ENCODE measurements at regions not wholly inside any gene's neighbourhood (a gene's known extent, or its start where the extent isn't known, plus 50 kb on each side); places are given as distances from the start of the nearest gene placed in this dataset.

DNA sequence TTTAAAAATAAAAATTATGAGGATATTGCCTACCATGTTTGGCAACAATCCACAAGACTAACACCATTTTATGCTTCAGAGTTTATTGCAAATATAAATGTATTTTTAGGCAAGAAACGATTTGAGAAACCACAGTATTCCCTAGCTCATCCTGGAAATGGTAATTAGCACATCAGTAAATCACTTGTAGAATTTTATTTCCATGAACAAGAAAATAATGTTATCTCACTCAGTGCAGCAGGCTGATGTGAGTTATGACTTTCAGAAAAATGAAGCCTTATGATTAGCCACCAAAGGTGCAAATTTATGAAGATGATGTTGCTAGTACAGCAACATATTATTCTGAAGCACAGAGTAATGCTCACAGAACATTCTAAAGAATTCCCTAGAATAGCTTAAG lies 127.7 kb upstream of the GJE1 start:
- H3K36me3 ChIP-seq (ENCODE audit: insufficient read depth, low read length): no peaks in the 10 kb centered on the region; the same call in 1 of the 2 replicates
- 80% methylated on average over 1 of the region's 1 CpG for WGBS
- H3K4me3 ChIP-seq (ENCODE audit: low read length): no peak overlapping the region
- H3K27me3 ChIP-seq (ENCODE audit: insufficient read depth, low read length): no peaks in the 10 kb centered on the region
- H3K4me1 ChIP-seq (ENCODE audit: insufficient read depth, low read length): peaks cover 5% of the 10 kb centered on the region; the same call in 1 of the 2 replicates
- H3K27ac ChIP-seq (ENCODE audit: low read depth, low read length): no peak overlapping the region
- H3K9me3 ChIP-seq (ENCODE audit: insufficient read depth, low read depth, low read length): peaks cover 3% of the 10 kb centered on the region; the same call in 1 of the 2 replicates
- H3K9ac ChIP-seq (ENCODE audit: low read depth, low read length): no peak overlapping the region

DNA sequence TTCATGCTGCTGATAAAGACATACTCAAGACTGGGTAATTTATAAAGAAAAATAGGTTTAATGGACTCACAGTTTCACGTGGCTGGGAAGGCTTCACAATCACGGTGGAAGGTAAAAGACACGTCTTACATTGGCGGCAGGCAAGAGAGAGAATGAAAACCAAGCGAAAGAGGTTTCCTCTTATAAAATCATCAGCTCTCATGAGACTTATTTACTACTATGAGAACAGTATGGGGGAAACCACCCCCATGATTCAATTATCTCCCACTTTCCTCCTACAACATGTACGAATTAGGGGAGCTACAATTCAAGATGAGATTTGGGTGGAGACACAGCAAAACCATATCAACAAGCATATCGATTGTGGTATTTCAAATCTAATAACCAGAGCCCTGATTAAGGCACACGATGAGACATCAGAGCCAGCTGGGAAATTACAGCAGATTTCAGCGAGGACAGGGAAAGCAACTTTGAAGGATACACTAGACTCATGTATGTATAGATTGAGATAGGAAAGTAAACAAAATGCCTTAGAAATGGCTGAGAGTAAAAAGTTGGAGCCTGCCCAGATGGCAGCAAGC lies 129.8 kb upstream of the GJE1 start:
- Histone ChIP-seq H3K9ac (ENCODE audit: low read depth, low read length) (no peak overlapping the region), H3K4me1 (ENCODE audit: insufficient read depth, low read length) (no peaks in the 10 kb centered on the region), H3K27me3 (ENCODE audit: insufficient read depth, low read length) (no peaks in the 10 kb centered on the region), H3K27ac (ENCODE audit: low read depth, low read length) (no peak overlapping the region), H3K9me3 (ENCODE audit: insufficient read depth, low read depth, low read length) (peaks cover 12% of the 10 kb centered on the region), H3K4me3 (ENCODE audit: low read length) (no peak overlapping the region), H3K36me3 (ENCODE audit: insufficient read depth, low read length) (no peaks in the 10 kb centered on the region; the same call in 1 of the 2 replicates)
- 95% methylated on average over 9 of the region's 9 CpGs for WGBS

DNA sequence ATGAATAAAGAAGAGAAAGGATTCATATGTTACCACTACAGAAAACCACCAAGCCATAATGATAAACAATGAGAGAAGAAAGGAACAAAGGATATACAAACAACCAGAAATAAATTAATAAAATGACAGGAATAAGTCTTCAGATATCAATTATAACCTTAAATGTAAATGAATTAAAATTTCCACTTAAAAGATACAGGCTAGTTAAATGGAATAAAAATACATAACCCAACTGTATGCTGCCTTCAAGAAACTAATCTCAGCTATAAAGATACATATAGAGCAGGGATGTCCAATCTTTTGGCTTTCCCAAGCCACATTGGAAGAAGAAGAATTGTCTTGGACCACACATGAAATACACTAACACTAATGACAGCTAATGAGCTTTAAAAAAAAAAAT lies 135.9 kb upstream of the GJE1 start:
- Histone ChIP-seq H3K4me1 (ENCODE audit: insufficient read depth, low read length) (no peaks in the 10 kb centered on the region), H3K27me3 (ENCODE audit: insufficient read depth, low read length) (no peaks in the 10 kb centered on the region), H3K27ac (ENCODE audit: low read depth, low read length) (no peak overlapping the region), H3K4me3 (ENCODE audit: low read length) (no peak overlapping the region), H3K36me3 (ENCODE audit: insufficient read depth, low read length) (no peaks in the 10 kb centered on the region; the same call in 1 of the 2 replicates), H3K9me3 (ENCODE audit: insufficient read depth, low read depth, low read length) (peaks cover 24% of the 10 kb centered on the region), H3K9ac (ENCODE audit: low read depth, low read length) (no peak overlapping the region)

DNA sequence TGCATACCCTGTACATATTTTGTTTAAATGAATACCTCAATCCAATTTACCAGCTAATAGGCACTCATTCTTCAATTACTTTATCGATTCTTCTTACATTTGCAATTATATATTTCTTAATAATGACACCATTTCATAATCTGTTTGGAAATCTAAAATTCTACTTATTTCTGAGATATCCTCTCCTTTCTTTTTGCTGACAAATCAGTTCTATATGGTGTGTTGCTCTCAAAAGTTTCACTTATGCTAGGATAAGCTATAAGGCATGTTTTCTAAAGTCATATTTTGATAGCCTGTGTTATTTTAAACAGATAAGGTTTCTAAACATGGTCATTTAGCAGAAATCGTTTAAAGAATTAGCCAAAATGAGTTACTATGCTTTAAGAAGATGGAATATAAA lies 140.6 kb upstream of the GJE1 start:
- WGBS: 95% methylated on average over 2 of the region's 2 CpGs
- Histone ChIP-seq H3K36me3 (ENCODE audit: insufficient read depth, low read length) (no peaks in the 10 kb centered on the region), H3K4me3 (ENCODE audit: low read length) (no peak overlapping the region), H3K27ac (ENCODE audit: low read depth, low read length) (no peak overlapping the region), H3K9ac (ENCODE audit: low read depth, low read length) (no peak overlapping the region), H3K4me1 (ENCODE audit: insufficient read depth, low read length) (peaks cover 9% of the 10 kb centered on the region), H3K9me3 (ENCODE audit: insufficient read depth, low read depth, low read length) (0 out of 2 replicates have a peak, but pooled peaks cover 9% of the 10 kb centered on the region), H3K27me3 (ENCODE audit: insufficient read depth, low read length) (no peaks in the 10 kb centered on the region)

DNA sequence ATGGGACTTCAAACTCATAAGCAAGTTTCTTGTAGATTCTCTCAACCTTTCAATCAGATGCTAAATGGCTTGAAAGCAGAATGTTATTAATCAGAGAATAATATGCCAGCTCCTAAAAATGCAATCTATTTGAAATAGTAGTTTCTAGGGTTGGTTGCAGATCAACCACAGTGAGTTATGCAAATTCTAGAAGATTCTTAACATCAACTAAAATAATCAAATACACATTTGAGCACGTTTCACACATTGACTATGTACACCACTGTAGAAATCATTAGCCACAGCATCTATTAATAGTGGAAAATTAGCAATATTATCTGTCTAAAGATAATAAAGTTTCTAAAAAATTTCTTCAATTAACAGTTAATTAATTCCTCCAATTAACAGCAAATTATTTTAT lies 141.9 kb upstream of the GJE1 start:
- WGBS: 100% methylated on average over 1 of the region's 1 CpG
- Histone ChIP-seq H3K4me1 (ENCODE audit: insufficient read depth, low read length) (peaks cover 13% of the 10 kb centered on the region), H3K9ac (ENCODE audit: low read depth, low read length) (no peak overlapping the region), H3K27me3 (ENCODE audit: insufficient read depth, low read length) (no peaks in the 10 kb centered on the region), H3K9me3 (ENCODE audit: insufficient read depth, low read depth, low read length) (0 out of 2 replicates have a peak, but pooled peaks cover 9% of the 10 kb centered on the region), H3K4me3 (ENCODE audit: low read length) (no peak overlapping the region), H3K27ac (ENCODE audit: low read depth, low read length) (no peak overlapping the region), H3K36me3 (ENCODE audit: insufficient read depth, low read length) (no peaks in the 10 kb centered on the region)

DNA sequence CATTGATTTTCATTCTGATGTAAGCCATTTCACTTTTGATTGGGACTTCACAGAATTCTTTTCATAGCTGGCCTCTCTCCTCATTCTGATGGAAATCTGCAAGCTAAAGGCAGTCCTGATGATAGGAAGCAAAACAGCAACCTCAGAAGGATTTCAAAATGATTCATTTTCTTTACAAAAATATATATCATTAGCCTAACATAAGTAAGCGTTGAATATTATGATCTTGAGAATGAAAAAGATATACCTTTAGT lies 143.1 kb upstream of the GJE1 start:
- Histone ChIP-seq H3K27ac (ENCODE audit: low read depth, low read length) (peak overlapping the region; percentile 5; the same call in 1 of the 2 replicates), H3K4me3 (ENCODE audit: low read length) (no peak overlapping the region), H3K36me3 (ENCODE audit: insufficient read depth, low read length) (no peaks in the 10 kb centered on the region), H3K9ac (ENCODE audit: low read depth, low read length) (no peak overlapping the region), H3K4me1 (ENCODE audit: insufficient read depth, low read length) (peaks cover 13% of the 10 kb centered on the region), H3K9me3 (ENCODE audit: insufficient read depth, low read depth, low read length) (0 out of 2 replicates have a peak, but pooled peaks cover 9% of the 10 kb centered on the region), H3K27me3 (ENCODE audit: insufficient read depth, low read length) (no peaks in the 10 kb centered on the region)
- no CpG with 5 or more reads among the region's 1 CpG for WGBS

DNA sequence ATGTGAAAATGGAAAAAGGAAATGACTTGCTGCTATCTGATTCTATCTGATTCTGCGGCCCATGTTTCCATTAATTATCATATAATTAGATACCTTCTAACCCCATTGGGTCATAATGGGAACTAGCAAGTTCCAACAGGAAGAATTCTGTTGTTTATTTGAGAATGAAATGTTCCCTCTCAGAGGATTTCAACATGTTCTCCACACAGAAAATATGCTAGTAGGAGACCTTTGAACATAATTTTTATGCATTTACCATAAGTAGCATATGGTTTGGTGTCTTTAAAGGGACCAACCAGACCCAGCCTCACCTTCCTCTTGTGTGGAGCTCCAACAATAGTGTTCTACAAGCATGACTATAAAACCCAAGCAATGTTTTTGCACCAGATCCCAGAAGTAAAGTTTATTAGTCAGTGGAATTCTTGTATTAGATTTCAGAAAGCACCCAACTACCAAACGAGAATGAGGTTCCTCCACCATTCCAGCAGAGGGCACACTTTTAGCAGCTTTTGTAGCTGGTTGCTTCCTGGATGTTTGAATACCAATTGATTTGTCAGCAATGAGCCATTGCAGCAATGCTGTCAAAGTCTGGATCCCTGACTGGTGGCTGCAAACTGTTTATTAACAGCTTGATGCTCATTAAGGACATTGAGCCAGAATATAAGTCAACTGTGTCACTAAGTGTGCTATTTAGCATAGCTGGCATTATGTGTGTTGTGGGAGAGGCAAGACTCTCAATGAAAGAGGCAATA lies 143.6 kb upstream of the GJE1 start:
- H3K27me3 ChIP-seq (ENCODE audit: insufficient read depth, low read length): no peaks in the 10 kb centered on the region
- 0 out of 2 replicates have a peak, but pooled peaks cover 7% of the 10 kb centered on the region for H3K9me3 ChIP-seq (ENCODE audit: insufficient read depth, low read depth, low read length)
- no peaks in the 10 kb centered on the region for H3K36me3 ChIP-seq (ENCODE audit: insufficient read depth, low read length)
- H3K4me1 ChIP-seq (ENCODE audit: insufficient read depth, low read length): peaks cover 13% of the 10 kb centered on the region
- H3K9ac ChIP-seq (ENCODE audit: low read depth, low read length): no peak overlapping the region
- WGBS: 0% methylated on average over 1 of the region's 2 CpGs
- H3K4me3 ChIP-seq (ENCODE audit: low read length): no peak overlapping the region
- H3K27ac ChIP-seq (ENCODE audit: low read depth, low read length): peak overlapping the region; percentile 5; the same call in 1 of the 2 replicates

DNA sequence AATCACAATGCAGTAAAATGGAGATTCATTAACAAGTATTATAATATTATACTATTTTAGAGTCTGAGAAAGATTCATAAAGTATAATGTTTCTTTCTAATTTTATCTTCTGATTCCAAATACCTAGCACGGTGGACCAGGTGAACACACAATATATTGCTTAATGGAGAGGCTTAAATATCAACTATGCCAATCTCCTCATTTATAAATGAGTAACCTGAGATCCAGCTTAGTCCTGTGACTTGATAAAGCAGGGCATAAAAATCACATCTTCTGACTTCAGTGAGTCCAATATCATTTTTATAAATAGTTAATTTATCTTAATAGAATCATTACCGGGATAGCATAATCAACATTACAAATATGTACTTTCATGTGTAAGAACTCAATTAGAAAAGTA lies 144.4 kb upstream of the GJE1 start:
- H3K9me3 ChIP-seq (ENCODE audit: insufficient read depth, low read depth, low read length): no peaks in the 10 kb centered on the region
- no peak overlapping the region for H3K9ac ChIP-seq (ENCODE audit: low read depth, low read length)
- H3K4me3 ChIP-seq (ENCODE audit: low read length): no peak overlapping the region
- WGBS: no CpG with 5 or more reads among the region's 2 CpGs
- H3K27ac ChIP-seq (ENCODE audit: low read depth, low read length): no peak overlapping the region
- H3K4me1 ChIP-seq (ENCODE audit: insufficient read depth, low read length): peaks cover 13% of the 10 kb centered on the region
- no peaks in the 10 kb centered on the region for H3K36me3 ChIP-seq (ENCODE audit: insufficient read depth, low read length)
- no peaks in the 10 kb centered on the region for H3K27me3 ChIP-seq (ENCODE audit: insufficient read depth, low read length)

DNA sequence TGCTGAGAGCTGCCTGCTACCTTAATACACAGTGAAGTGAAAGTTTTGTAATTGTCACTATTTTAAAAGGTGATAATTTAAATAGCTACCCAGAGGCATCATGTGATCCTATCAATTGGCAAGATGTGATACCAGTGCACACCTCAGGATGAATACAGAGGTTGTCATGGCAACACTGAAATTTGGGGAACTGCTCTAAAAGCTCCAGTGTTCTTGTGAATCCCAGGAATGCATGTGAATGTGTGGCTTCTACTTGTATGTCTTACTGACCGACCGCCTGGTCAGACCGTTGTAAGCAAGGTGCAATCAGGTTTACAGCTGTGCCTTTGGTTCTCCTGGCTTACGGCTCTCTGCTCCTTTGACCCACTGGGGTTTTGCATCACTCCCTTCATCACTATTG lies 146.3 kb upstream of the GJE1 start:
- no peaks in the 10 kb centered on the region for H3K9me3 ChIP-seq (ENCODE audit: insufficient read depth, low read depth, low read length)
- H3K36me3 ChIP-seq (ENCODE audit: insufficient read depth, low read length): no peaks in the 10 kb centered on the region
- no peak overlapping the region for H3K9ac ChIP-seq (ENCODE audit: low read depth, low read length)
- peaks cover 13% of the 10 kb centered on the region for H3K4me1 ChIP-seq (ENCODE audit: insufficient read depth, low read length)
- H3K27ac ChIP-seq (ENCODE audit: low read depth, low read length): no peak overlapping the region
- H3K4me3 ChIP-seq (ENCODE audit: low read length): no peak overlapping the region
- WGBS: 93% methylated on average over 4 of the region's 4 CpGs
- no peaks in the 10 kb centered on the region for H3K27me3 ChIP-seq (ENCODE audit: insufficient read depth, low read length)

DNA sequence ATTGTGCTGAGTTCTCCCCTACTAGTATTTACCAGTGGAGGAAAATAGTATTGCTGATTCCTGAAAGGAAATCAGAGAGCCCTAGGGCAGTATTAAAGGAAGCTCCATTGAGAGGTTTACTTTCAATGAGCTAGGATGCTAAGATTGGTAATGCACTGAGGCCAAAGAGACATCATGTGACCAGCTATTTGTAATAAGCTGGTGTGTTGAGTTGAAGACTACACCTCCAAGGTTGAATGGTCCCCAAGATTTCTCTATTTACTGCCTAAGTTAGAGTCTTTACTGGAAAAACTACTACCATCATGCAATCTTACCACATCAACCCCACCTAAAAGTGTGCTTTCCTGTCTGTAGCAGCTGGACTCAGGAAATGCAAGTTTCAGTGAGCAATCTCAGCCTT lies 151.5 kb upstream of the GJE1 start:
- Histone ChIP-seq H3K4me1 (ENCODE audit: insufficient read depth, low read length) (no peaks in the 10 kb centered on the region), H3K9ac (ENCODE audit: low read depth, low read length) (no peak overlapping the region), H3K27me3 (ENCODE audit: insufficient read depth, low read length) (no peaks in the 10 kb centered on the region), H3K9me3 (ENCODE audit: insufficient read depth, low read depth, low read length) (no peaks in the 10 kb centered on the region), H3K27ac (ENCODE audit: low read depth, low read length) (no peak overlapping the region), H3K36me3 (ENCODE audit: insufficient read depth, low read length) (no peaks in the 10 kb centered on the region), H3K4me3 (ENCODE audit: low read length) (no peak overlapping the region)

DNA sequence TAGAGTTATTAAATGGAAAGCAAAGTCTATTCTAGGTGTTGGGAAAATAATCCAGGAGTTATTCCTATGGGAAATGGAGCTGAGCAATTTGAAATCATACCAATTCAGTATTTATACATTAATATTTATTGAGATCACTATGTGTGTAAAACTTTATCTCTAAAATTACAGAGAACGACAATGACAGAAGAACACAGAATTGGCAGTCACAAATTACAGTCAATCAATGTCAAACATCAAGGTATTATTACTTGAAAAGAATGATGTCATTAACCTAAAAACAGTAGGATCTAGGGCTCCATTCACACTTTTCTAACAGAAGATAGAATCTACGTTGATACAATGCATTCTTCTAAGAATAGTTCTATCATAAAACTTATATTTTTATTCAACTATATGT lies 154.9 kb upstream of the GJE1 start:
- Histone ChIP-seq H3K27me3 (ENCODE audit: insufficient read depth, low read length) (no peaks in the 10 kb centered on the region), H3K4me1 (ENCODE audit: insufficient read depth, low read length) (no peaks in the 10 kb centered on the region), H3K9me3 (ENCODE audit: insufficient read depth, low read depth, low read length) (no peaks in the 10 kb centered on the region), H3K36me3 (ENCODE audit: insufficient read depth, low read length) (no peaks in the 10 kb centered on the region), H3K9ac (ENCODE audit: low read depth, low read length) (no peak overlapping the region), H3K27ac (ENCODE audit: low read depth, low read length) (no peak overlapping the region), H3K4me3 (ENCODE audit: low read length) (no peak overlapping the region)
- no CpG with 5 or more reads among the region's 2 CpGs for WGBS

DNA sequence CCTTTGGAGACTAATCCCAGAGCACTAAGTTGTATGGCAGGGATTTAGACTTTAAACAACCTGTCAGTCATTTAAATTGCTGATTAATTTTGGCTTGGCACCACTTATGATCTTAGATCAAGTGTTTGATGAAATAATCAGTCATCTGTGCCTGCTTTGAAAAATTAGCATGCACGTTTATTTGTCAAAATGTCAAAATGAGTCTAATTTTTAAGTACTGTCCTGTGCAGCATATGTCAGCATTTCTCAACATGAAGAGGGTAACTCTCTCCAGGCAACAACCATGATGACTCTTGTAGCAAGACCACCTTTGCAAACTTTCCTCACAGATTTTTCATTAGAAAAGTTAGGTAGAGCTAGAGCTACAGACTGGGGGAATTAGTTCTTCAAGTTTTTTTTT lies 155.7 kb upstream of the GJE1 start:
- H3K27me3 ChIP-seq (ENCODE audit: insufficient read depth, low read length): no peaks in the 10 kb centered on the region
- H3K9me3 ChIP-seq (ENCODE audit: insufficient read depth, low read depth, low read length): no peaks in the 10 kb centered on the region
- H3K4me3 ChIP-seq (ENCODE audit: low read length): no peak overlapping the region
- H3K4me1 ChIP-seq (ENCODE audit: insufficient read depth, low read length): no peaks in the 10 kb centered on the region
- 92% methylated on average over 1 of the region's 1 CpG for WGBS
- no peak overlapping the region for H3K27ac ChIP-seq (ENCODE audit: low read depth, low read length)
- H3K9ac ChIP-seq (ENCODE audit: low read depth, low read length): no peak overlapping the region
- H3K36me3 ChIP-seq (ENCODE audit: insufficient read depth, low read length): no peaks in the 10 kb centered on the region
